ENCODE measurements at regions not wholly inside any gene's neighbourhood (a gene's known extent, or its start where the extent isn't known, plus 50 kb on each side); places are given as distances from the start of the nearest gene placed in this dataset.
"Not testable (repeated sequence)": the region's sequence is repeated elsewhere in the genome, so short reads cannot be mapped to it uniquely, and the experiment has no call there.

DNA sequence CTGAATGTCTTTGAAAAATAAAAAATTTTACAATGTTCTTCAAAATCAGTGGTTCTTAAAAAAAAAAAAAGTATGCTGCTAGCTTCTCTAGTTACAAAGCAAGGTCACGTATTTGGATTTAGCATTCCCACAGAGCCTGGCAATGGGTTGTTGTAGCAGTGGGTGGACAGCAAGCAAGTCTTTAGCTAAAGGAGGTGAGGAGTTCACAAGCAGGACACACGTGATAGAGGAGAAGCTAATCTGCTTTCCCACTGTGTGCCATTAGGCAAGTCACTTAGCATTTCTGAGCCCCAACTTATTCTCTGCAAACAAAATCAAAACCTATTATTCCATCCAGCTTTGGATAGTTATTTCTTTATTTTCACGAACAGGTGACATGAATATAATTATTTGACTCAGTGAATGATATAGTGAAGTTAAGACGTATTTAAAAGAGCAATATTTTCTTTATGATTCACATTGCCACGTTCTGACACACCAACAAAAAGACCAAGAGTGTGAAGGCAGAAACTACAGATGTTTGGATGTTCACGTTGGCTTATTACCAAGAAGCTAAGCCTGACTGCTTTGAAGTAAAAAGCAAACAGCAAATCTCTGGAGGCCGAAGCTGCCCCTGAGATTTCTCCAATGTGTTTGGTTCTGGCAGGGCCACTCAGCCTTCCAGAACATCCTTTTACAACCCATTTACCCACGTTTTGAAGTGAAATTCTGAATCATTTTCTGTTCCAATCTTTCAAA is 612.1 kb upstream of the CDH6 start:
- DNase-seq: no peak

- no peak for DNase-seq
Measured at GRCh38 chr5:30574761-30575160, 618.7 kb upstream of the CDH6 start.

- DNase-seq: no peak
Measured at GRCh38 chr5:30572279-30572678, 621.2 kb upstream of the CDH6 start.

DNA sequence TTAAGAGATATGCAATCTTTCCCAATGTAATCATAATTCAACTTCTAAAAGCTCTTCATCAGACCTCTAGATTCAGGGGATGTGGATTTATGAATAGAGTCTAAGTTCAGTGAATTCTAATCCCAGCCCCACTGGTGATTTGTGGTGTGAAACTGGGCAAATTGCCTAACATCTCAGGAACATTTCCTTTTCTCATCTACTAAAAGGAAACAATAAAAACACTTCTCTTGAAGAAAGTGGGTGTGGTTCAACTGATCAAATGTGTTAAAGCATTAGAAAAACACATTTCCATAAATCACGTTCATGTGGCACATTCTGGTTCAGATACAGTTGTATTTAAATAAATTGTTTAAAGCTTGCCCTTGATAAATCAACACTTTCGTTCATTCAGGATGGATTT is 631.7 kb upstream of the CDH6 start:
- DNase-seq: no peak

DNA sequence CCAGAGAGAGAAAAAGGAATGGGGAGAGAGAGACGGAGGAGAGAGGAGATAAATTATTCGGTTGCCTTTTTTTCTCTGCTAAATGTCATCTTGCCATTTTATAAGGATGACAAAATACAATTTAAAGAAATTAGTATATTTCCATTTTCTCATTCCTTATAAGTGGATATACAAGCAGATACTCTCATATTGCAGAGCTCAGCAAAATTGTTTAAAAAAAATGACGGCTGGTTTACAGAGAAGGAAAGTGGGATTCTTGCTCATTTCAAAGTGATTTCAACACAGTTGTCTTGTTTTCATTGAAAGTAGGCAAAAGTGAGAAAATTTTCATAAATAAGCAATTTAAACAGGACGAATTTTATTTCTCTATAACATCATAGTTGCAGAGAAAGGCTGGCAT is 641.9 kb upstream of the CDH6 start:
- DNase-seq: no peak

DNA sequence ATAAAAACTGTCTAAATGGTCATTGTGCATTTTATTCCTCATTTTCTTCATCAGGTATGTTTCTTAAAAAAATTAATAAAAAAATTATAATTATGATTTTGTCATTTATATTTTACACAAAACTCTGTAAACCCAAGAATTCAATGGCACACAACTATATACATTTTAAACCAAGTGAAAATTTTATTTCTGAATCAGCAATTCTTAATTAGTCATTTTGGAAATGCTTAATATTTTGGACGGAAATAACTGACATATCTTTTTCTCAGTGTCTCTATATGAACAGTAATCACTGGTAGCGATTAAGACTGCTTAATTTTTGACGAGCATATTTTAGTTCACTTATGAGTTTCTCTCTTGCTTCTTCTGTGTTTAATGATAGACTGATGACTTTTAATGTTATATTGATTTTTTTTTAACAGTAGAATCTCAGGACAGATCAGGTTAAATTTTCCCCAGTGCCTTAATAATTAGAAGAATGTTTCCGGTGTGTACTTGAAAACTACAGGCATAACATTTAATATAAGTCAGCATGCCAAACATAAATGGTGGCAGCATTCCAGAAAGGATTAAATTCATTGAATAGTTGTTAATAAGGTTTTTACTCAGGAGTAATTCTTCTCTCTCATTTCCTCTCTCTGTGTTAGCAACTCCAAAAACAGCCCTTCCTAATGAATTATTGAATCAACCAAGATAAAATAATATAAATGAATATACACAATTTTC is 644.7 kb upstream of the CDH6 start:
- DNase-seq: no peak

- DNase-seq: no peak
Measured at GRCh38 chr5:30540150-30540549, 653.3 kb upstream of the CDH6 start.

GRCh38 chr5:30539004-30539634 is 654.4 kb upstream of the CDH6 start:
- DNase-seq: no peak

- DNase-seq: no peak
Measured at GRCh38 chr5:30525353-30525752, 668.1 kb upstream of the CDH6 start.

DNA sequence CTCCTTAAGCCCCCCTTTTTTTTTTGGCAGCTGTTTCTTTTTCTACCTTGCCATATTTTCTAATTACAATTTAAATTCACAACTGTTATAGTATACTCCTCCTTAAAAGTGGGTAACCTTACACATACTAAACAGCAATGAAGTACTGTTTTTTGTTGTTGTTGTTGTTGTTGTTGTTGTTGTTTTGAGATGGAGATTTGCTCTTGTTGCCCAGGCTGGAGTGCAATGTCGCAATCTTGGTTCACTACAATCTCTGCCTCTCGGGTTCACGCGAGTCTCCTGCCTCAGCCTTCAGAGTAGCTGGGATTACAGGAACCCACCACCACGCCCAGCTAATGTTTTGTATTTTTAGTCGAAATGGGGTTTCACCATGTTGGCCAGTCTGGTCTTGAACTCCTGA is 669.1 kb upstream of the CDH6 start:
- DNase-seq: no peak

DNA sequence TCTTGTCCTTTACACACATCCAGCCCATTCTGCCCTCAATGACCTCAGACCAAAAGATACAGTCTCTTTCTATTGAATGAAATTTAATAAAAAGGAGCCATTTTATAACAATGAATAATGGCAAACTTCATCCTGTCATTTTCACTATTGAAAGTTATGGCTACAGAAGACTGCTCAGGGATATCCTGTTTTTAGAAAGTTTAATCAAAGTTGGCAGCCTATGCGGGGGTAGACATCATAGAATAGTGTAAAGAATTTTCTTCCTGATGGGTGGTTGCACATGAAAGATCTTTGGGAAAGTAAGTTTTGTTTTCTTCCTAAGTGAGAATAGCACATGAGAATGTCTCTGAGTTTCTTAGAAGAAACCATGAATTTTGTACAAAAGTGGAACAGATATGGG is 670.4 kb upstream of the CDH6 start:
- no peak for DNase-seq

- DNase-seq: no peak
Measured at GRCh38 chr5:30505014-30505886, 688.2 kb upstream of the CDH6 start.

- DNase-seq: no peak
Measured at GRCh38 chr5:30502277-30502676, 691.2 kb upstream of the CDH6 start.

- no peak for DNase-seq
Measured at GRCh38 chr5:30501065-30501464, 692.4 kb upstream of the CDH6 start.

- no peak for DNase-seq
Measured at GRCh38 chr5:30500513-30500912, 693.0 kb upstream of the CDH6 start.

GRCh38 chr5:30499402-30499801 is 694.1 kb upstream of the CDH6 start:
- no peak for DNase-seq

DNA sequence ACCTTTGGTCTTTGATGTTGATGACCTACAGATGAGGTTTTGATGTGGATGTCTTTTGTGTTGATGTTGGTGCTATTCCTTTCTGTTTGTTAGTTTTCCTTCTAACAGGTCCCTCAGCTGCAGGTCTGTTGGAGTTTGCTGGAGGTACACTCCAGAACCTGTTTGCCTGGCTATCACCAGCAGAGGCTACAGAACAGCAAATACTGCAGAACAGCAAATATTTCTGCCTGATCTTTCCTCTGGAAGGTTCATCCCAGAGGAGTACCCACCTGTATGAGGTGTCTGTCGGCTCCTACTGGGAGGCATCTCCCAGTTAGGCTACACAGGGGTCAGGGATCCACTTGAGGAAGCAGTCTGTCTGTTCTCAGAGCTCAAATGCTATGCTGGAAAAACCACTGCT is 694.5 kb upstream of the CDH6 start:
- no peak for DNase-seq

DNA sequence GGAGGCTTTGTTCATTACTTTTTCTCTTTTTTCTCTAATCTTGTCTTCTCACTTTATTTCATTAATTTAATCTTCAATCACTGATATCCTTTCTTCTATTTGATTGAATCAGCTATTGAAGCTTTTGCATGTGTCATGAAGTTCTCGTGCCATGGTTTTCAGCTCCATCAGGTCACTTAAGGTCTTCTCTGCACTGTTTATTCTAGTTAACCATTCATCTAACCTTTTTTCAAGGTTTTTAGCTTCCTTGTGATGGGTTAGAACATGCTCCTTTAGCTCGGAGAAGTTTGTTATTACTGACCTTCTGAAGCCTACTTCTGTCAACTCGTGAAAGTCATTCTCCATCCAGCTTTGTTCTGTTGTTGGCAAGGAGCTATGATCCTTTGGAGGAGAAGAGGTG is 695.0 kb upstream of the CDH6 start:
- DNase-seq: not testable (repeated sequence)

GRCh38 chr5:30494113-30494512 is 699.4 kb upstream of the CDH6 start:
- DNase-seq: not testable (repeated sequence)

- no peak for DNase-seq
Measured at GRCh38 chr5:30479104-30479503, 714.4 kb upstream of the CDH6 start.

DNA sequence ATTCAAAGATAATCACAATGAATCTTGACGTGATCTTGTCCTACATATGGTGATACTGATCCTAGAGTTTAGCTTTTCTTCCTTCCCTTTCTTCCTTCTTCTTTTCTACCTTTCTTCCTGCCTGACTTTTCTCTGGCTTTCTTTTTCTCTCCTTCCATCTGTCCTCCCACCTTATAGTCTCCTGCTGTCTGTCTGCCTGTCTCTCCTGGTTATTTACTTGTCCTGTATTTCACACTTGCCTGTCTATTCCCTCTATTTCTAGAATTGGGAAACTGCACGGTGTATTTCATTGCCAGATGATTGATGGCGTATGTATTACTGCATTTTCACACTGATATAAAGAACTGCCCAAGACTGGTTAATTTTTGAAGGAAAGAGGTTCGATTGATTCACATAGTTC is 718.1 kb upstream of the CDH6 start:
- no peak for DNase-seq

- DNase-seq: no peak
Measured at GRCh38 chr5:30469691-30470090, 723.8 kb upstream of the CDH6 start.

DNA sequence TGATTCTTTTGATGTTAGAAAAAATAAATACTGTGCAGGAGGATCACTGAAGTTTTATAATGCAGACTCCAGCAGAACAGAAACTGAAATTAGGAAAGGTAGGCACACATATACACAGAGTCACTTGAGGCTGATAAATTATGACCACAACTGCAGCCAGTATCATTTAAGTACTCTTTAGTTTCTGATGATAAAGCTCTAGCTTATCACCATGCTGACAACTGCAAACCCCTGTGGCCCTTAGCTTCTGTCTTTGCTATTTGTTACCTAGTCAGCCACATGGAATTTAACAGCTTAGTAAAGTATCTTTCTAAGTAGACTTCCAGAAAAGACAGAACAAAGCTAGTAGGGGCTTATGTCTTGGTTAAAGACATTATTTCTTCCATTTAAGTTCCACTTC is 734.8 kb upstream of the CDH6 start:
- no peak for DNase-seq
